Progenitor cell of endocrine pancreas (in vitro differentiated cells): ENCODE measurements at regions not wholly inside any gene's neighbourhood (a gene's known extent, or its start where the extent isn't known, plus 50 kb on each side); places are given as distances from the start of the nearest gene placed in this dataset.

ENCODE experiments used
- DNase-seq: peaks from one replicate; pipeline ENCODE4 v3.0.0; 2021; ENCODE audit warnings: low spot score; ENCODE audit not compliant: unreplicated experiment
- H3K27ac Mint-ChIP-seq: 2 replicates; pipeline ENCODE4 v1.8.0; 2021; ENCODE audit warnings: mild to moderate bottlenecking, moderate library complexity, mixed read lengths
- H3K27me3 Mint-ChIP-seq: 2 replicates; pipeline ENCODE4 v1.8.0; 2021; ENCODE audit warnings: mixed read lengths
- H3K36me3 Mint-ChIP-seq: 2 replicates; pipeline ENCODE4 v1.8.0; 2022; ENCODE audit warnings: mixed read lengths; ENCODE audit not compliant: insufficient read depth
- H3K4me1 Mint-ChIP-seq: 2 replicates; pipeline ENCODE4 v1.8.0; 2021; ENCODE audit warnings: low read depth, mixed read lengths
- H3K4me3 Mint-ChIP-seq: 2 replicates; pipeline ENCODE4 v1.8.0; 2021; ENCODE audit warnings: low read depth, mild to moderate bottlenecking, moderate library complexity, mixed read lengths
- H3K9me3 Mint-ChIP-seq: 2 replicates; pipeline ENCODE4 v1.8.0; 2021; ENCODE audit warnings: low read depth, mixed read lengths
- TF ChIP-seq, protein P1 (sequence below): fragments of 200-600 bp; sonication (generic); IDR thresholded peaks from one replicate; pipeline ENCODE4 v1.5.0; 2021; ENCODE audit warnings: antibody characterized with exemption, mild to moderate bottlenecking; ENCODE audit not compliant: unreplicated experiment

DNA sequence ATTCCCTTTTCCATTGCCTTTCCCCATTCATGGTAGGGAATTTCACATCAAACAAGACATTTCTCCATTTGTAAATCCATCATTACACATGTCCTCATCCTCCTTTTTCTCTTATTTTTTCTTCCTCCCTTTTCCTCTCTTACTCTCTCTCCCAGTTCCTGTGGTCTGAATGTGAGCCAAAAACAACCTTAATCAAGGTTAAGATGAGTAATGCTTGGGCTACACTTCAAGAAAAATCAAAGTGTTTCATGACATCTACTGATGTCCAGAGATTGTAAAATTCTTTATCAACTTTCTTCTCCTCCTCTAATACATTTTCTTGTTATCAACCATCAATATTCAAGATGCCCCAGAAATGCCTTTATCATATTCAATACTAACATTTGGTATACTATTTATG is 172.5 kb upstream of the PRNP start:
- TF ChIP-seq, protein P1, sequence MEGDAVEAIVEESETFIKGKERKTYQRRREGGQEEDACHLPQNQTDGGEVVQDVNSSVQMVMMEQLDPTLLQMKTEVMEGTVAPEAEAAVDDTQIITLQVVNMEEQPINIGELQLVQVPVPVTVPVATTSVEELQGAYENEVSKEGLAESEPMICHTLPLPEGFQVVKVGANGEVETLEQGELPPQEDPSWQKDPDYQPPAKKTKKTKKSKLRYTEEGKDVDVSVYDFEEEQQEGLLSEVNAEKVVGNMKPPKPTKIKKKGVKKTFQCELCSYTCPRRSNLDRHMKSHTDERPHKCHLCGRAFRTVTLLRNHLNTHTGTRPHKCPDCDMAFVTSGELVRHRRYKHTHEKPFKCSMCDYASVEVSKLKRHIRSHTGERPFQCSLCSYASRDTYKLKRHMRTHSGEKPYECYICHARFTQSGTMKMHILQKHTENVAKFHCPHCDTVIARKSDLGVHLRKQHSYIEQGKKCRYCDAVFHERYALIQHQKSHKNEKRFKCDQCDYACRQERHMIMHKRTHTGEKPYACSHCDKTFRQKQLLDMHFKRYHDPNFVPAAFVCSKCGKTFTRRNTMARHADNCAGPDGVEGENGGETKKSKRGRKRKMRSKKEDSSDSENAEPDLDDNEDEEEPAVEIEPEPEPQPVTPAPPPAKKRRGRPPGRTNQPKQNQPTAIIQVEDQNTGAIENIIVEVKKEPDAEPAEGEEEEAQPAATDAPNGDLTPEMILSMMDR: no peak
- Mint-ChIP-seq H3K27ac (no peak overlapping the region), H3K4me1 (no peaks in the 10 kb centered on the region), H3K9me3 (no peaks in the 10 kb centered on the region), H3K36me3 (no peaks in the 10 kb centered on the region), H3K4me3 (no peak overlapping the region), H3K27me3 (peaks cover 6% of the 10 kb centered on the region)
- DNase-seq: no peak

DNA sequence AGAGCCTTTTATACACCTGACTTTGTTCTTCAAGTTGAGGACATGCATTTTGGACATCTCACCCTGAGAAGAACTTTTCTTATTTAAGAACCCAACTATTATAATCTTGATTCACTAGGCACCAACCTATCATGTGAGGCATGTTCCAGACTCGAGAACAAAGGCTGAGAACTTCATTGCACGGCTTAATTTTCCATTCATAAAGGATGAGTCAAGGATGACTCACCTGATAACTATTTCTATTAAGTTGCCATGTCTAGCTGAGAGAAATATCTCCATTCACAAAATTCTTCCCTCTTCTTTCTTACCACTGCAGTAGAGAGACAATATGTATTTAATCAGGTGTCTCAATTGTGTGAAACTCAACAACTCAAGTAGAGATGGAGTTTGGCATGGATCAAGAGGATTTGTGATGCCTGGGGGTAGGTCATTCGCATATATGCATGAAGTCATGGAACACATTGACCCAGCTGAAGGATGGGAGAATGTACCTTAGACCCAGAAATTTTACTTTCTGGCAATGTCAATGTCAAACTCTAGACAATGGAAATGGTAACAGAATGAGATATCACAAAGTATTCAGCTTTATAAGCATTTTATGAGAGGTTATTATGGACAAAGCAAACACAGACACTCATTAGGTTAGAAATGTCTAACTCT is 173.2 kb upstream of the PRNP start:
- DNase-seq: no peak
- Mint-ChIP-seq H3K27me3 (peaks cover 6% of the 10 kb centered on the region), H3K36me3 (no peaks in the 10 kb centered on the region), H3K27ac (no peak overlapping the region), H3K9me3 (no peaks in the 10 kb centered on the region), H3K4me3 (no peak overlapping the region), H3K4me1 (peaks cover 2% of the 10 kb centered on the region)
- TF ChIP-seq, protein P1: no peak

GRCh38 chr20:4511776-4512175 is 174.5 kb upstream of the PRNP start:
- no peaks in the 10 kb centered on the region for H3K36me3 Mint-ChIP-seq
- TF ChIP-seq, protein P1: no peak
- H3K27me3 Mint-ChIP-seq: peaks cover 6% of the 10 kb centered on the region
- DNase-seq: no peak
- peaks cover 12% of the 10 kb centered on the region for H3K4me1 Mint-ChIP-seq
- no peaks in the 10 kb centered on the region for H3K9me3 Mint-ChIP-seq
- H3K4me3 Mint-ChIP-seq: no peak overlapping the region
- H3K27ac Mint-ChIP-seq: no peak overlapping the region

DNA sequence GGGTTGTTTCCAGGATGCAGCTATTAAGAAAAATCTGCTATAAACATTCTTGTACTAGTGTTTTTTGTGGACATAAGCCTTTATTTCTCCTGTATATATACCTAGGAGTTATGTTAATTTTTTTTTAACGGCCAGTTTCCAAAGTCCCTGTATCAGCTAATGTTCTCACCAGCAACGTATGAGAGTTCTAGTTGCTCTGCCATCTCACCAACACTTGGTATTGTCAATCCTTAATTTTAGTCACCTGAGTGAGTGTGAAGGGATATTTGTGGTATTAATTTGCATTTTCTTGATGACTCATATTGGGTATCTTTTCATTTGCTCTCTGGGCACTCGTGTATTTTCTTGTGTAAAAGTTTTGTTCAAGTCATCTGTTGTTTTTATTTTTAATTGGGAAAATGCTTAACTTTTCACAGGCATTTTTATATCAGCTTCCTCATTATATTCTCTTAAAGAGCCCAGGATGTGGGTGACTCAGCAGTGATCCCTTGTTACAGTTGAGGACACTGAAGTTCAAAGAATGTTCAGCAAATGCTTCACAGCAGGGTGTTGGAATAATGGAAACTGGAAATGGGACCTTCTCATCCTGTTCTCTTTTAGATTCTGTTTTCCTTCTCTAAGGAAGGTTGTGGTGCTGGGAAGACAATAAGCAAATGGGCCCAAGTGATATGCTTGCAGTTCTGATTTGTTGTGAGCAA is 176.3 kb upstream of the PRNP start:
- DNase-seq: no peak
- Mint-ChIP-seq H3K4me3 (no peak overlapping the region), H3K36me3 (no peaks in the 10 kb centered on the region), H3K27me3 (peaks cover 6% of the 10 kb centered on the region), H3K4me1 (peaks cover 12% of the 10 kb centered on the region), H3K9me3 (no peaks in the 10 kb centered on the region), H3K27ac (no peak overlapping the region)
- TF ChIP-seq, protein P1: no peak

DNA sequence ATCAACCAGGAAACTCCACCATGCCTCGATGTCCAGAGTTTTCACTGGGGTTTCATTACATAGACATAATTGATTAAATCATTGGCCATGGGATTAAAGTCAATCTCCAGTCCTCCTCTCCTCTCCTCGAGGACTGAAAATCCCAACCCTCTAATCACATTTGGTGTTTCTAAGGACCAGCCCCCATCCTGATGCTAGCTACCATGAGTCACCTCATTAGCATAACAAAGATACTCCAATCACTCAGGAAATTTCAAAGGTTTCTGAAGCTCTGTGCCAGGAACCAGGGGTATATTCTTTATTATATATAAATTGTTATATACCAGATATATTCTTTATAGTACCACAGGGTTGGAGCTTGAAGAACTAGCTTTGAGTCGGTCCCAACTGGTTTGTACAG is 177.5 kb upstream of the PRNP start:
- Mint-ChIP-seq H3K27me3 (peaks cover 3% of the 10 kb centered on the region), H3K4me1 (peaks cover 12% of the 10 kb centered on the region), H3K9me3 (no peaks in the 10 kb centered on the region), H3K27ac (no peak overlapping the region), H3K4me3 (no peak overlapping the region), H3K36me3 (no peaks in the 10 kb centered on the region)
- DNase-seq: no peak
- TF ChIP-seq, protein P1: no peak
